GM21367 (cell line): ENCODE measurements at regions not wholly inside any gene's neighbourhood (a gene's known extent, or its start where the extent isn't known, plus 50 kb on each side); places are given as distances from the start of the nearest gene placed in this dataset.
"Not testable (repeated sequence)": the region's sequence is repeated elsewhere in the genome, so short reads cannot be mapped to it uniquely, and the experiment has no call there.

Experiments used
- ATAC-seq: cut with Tn5 transposase; IDR thresholded peaks from one replicate; pipeline ENCODE4 v1.9.1; 2021; ENCODE audit not compliant: unreplicated experiment

GRCh38 chr7:21304808-21305375, 123.0 kb upstream of the SP4 start:
- ATAC-seq = no peak

GRCh38 chr7:21305455-21306235, 122.2 kb upstream of the SP4 start:
- no peak for ATAC-seq

GRCh38 chr7:21314954-21315353, 112.9 kb upstream of the SP4 start:
- no peak for ATAC-seq

DNA sequence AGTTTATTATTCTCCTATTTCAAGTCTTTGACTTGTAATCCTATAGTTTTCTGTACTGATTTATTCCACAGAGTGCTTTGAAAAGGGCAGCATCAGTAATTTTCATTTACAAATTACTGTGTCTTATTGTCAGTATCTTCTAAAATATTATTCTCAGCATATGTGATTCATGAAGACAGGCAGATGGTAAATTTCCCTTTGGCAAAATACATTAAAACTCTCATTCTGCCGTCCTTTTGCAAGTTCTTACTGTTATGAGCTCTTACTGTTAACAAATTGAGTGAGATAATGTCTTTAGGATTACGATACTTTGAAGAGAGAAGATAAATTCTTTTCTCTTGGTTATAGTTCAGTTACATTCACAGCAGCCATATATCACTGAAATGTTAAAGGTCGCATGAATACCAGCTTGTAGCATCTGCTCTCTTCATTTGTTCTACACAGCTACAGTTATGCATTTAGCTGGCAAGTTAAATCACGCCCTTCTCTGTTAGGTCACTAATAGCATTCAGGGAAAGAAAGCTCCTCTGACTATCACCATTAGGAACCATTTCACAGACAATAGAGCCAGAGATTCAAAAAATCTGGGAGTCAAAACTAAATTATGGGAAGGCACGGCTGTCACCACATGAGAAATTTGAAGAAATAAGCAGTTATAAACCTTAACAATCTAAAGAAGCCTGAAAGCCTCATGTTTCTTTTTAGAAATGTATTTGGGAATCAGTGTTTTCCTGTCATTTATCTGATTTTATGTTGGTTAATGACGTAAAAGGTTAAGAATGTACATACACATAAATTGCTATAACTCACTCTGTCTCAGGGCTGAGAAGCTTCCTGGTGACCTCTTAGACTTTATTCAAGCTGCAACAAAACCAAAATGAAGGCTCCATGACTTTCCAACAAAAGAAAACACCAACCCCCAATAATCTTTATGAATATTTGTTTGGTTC, 109.6 kb upstream of the SP4 start:
- no peak for ATAC-seq

DNA sequence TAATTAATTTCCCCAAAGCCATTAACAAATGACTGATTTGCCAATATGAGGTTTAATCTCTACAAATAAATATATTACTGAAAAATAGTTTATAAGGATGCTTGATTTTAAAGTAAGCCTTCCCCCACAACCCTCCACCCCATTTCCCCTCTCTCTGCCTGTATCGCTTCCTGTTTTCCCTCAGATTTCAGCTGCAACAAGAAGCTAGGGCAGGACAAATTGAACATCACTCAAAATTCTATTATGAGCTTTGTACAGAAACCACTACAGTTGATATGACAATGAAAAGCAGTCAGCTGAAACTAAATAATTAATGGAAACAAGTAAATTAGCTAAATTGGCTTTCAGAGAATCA, 109.0 kb upstream of the SP4 start:
- ATAC-seq = no peak

DNA sequence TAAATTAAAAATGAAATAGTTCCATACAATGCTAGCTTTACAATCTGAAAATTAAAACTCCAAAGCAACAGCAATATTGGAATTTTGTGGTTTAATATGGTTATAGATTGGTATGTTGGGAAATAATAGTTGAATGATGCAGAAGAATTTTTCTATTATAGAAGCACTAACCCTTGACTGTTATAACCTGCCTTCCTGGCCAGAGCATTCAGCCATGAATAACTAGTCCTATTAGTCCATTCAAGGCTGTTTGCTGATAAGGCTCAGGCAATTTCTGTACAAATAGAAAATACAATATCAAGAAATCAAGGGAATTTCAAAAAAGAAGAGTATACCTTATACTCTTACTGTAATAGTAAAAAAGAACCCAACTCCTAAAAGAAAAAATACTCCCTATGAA, 101.6 kb upstream of the SP4 start:
- ATAC-seq = no peak

GRCh38 chr7:21326921-21327320, 101.0 kb upstream of the SP4 start:
- no peak for ATAC-seq

GRCh38 chr7:21327422-21328409, 100.2 kb upstream of the SP4 start:
- ATAC-seq = no peak

DNA sequence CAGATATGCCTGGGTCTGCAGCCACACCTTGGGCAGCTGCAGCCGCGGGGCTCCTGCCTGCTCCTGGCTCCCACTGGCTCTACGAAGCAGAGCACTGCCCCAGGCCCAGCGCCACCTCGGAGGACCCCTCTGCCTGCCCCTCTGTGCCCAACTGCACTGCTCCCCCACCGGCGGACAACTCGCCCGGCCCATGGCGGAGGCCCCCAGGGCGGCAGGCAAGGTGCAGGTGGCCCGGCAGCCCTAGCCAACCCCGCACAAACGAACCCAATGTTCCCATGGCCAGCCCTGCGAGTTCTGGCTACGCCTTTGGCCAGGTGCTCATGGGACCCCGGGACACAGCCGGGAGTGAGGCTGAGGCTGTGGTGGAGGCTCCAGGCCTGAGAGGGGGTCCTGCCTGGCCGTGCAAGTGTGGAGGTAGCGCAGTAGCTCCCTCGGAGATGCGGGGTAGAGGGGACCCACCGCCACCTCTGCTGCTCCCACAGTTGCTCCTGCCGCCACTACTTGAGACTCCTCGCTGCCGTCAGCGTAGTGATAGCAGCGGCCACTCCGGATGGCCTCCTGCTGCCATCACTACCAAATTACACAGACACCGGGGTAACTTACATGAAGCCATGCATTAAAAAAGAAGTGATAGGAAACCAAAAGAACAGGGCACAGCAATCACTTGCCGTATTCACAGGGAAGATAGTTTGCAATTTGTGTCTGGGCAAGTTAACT, 97.3 kb upstream of the SP4 start:
- no peak for ATAC-seq

DNA sequence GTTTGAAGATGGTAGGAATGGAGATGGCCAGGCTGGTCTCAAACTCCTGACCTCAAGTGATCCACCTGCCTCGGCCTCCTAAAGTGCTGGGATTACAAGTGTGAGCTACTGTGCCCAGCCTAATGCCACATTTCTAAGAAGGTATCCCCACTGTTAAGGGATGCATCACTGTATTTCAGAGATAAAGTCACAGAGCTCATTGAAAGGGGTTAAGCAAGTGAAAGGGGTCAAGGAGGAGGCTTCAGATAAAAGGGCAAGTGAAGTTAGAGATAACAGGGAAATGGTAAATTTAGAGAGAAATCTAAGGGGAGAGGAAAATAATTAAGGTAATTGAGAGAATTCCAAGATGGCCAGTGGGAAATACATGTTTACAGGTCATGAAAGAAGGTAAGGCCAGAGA, 93.0 kb upstream of the SP4 start:
- no peak for ATAC-seq

DNA sequence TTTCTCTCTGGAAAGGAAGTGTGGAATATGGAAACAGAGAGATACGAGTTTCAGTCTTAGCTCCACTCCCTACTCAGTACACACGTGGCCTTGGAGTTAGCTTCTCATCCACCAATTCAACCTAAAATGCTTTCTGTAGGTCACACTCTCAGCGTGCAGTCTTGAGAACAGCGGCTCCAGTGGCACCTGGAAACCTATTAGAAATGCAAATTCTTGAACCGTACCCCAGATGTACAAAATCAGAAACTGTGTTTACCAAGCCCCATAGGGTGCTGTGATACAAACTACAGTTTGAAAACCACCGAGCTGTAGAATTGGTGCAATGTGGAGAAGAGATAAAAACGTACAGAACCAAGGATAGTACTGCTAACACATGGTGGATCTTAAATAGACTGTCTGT, 91.1 kb upstream of the SP4 start:
- ATAC-seq = no peak

- ATAC-seq = no peak
These were observed 89.1 kb upstream of the SP4 start for GRCh38 chr7:21338728-21339164.

GRCh38 chr7:21344900-21345299, 83.0 kb upstream of the SP4 start:
- not testable (repeated sequence) for ATAC-seq

GRCh38 chr7:21345361-21345760, 82.5 kb upstream of the SP4 start:
- no peak for ATAC-seq

DNA sequence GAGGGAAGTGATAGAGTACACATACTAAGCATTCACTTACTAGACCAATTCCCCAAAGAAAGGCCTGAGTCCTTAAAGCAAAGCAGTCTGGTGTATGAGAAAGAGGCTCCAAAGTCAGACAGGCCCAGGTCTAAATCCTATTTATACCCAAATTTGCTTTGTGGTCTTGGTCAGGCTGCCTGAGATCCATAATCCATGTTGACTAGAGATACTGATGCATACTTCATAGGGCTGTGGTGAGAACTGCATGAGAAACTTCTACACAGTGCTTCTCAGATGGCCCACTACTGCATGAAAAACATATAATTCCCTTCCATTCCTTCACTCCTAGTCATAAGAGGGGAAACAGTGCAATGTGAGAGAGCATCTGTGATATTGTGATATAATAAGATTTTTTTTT, 81.6 kb upstream of the SP4 start:
- ATAC-seq = no peak

DNA sequence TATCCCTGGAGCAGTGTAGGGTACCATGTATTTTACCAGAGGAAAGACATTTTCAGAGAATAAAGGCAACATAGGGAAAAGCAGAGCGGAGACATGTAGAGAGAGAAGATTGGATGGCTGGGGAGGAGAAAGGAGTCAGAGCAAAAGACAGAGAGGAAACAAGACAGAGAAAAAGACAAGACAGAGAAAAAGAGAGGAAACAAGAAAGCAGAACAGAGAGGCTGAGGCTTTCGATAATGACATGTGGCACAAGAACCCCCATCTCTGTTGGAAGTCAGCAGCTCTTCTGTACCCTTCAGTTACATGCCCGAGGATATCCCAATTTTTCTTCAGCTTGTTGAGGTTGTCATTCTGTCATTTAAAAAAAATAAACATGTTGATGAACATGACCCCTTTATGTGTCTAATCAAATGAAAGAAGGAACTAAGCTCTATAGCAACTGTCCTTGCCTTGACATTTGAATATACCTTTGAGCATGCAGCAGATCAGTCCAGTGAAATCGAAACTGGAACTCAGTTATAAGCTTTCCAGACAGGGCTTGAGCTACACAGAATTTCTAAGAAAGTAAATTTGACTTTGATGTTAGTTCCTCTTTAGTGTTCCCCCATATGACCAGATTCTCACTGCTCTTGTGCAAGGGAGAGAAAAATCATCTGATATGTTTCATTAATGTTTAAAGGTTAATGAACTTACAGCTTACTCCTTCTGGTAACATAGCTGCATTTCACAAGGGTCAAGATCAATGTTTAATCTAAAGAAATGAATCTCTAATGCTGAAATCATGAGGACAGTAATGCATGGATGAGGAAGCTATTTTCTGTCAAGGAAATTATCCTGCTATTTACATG, 75.1 kb upstream of the SP4 start:
- peak; percentile 74 for ATAC-seq

GRCh38 chr7:21353388-21353780, 74.5 kb upstream of the SP4 start:
- no peak for ATAC-seq

GRCh38 chr7:21354284-21354683, 73.6 kb upstream of the SP4 start:
- ATAC-seq = no peak

DNA sequence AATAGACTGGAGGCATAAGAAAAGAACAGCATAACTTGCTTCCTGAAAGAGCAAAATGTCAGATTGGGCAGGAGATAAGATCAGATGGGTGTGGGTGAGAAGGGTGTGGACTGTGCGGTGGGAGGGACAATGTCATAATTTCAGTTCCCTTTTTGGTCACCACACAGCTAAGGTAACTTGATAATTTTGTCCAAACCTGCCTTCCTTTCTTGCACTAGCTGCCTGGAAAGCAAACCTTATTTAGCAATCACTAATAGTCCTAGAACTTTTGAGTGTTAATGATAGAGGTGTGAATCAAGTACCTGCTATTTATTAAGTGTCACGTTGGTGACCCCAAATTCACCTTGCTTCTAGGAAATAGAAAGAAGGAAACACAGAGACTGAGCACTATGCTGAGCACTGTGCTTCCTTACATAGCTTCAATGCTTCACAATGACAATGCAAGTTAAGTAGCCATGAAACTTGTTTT, 72.4 kb upstream of the SP4 start:
- ATAC-seq = peak; percentile 84
